ENCODE measurements at regions not wholly inside any gene's neighbourhood (a gene's known extent, or its start where the extent isn't known, plus 50 kb on each side); places are given as distances from the start of the nearest gene placed in this dataset.
A peak's percentile ranks its signal among the peaks of the same experiment; 100 is the strongest.

- H3K4me3 Mint-ChIP-seq = no peak overlapping the region
- TF ChIP-seq CTCF (IDR thresholded peaks at IDR 0.05; ENCODE audit: unreplicated experiment) = no peak
- peaks cover 15% of the 10 kb centered on the region for H3K27me3 Mint-ChIP-seq (ENCODE audit: low read depth)
- H3K4me1 Mint-ChIP-seq = peaks cover 17% of the 10 kb centered on the region
- DNase-seq (ENCODE audit: low spot score in 2 of 2, unreplicated experiment in 2 of 2) = no peak
- H3K36me3 Mint-ChIP-seq = no peaks in the 10 kb centered on the region
- no peaks in the 10 kb centered on the region for H3K9me3 Mint-ChIP-seq
- H3K27ac Mint-ChIP-seq = no peak overlapping the region
These were observed 125.7 kb upstream of the ARID1B start for GRCh38 chr6:156651486-156651885.

GRCh38 chr6:156650896-156651390 lies 126.2 kb upstream of the ARID1B start:
- Mint-ChIP-seq H3K27ac (no peak overlapping the region), H3K4me1 (peaks cover 17% of the 10 kb centered on the region), H3K4me3 (no peak overlapping the region), H3K9me3 (no peaks in the 10 kb centered on the region), H3K36me3 (no peaks in the 10 kb centered on the region), H3K27me3 (ENCODE audit: low read depth) (peaks cover 15% of the 10 kb centered on the region)
- no peak for DNase-seq (ENCODE audit: low spot score in 2 of 2, unreplicated experiment in 2 of 2)
- TF ChIP-seq CTCF (IDR thresholded peaks at IDR 0.05; ENCODE audit: unreplicated experiment) = no peak

GRCh38 chr6:156648616-156649015 lies 128.6 kb upstream of the ARID1B start:
- no peak overlapping the region for H3K27ac Mint-ChIP-seq
- no peaks in the 10 kb centered on the region for H3K36me3 Mint-ChIP-seq
- DNase-seq (ENCODE audit: low spot score in 2 of 2, unreplicated experiment in 2 of 2) = no peak
- no peaks in the 10 kb centered on the region for H3K9me3 Mint-ChIP-seq
- no peak for TF ChIP-seq CTCF (IDR thresholded peaks at IDR 0.05; ENCODE audit: unreplicated experiment)
- no peak overlapping the region for H3K4me3 Mint-ChIP-seq
- peaks cover 17% of the 10 kb centered on the region for H3K4me1 Mint-ChIP-seq
- H3K27me3 Mint-ChIP-seq (ENCODE audit: low read depth) = peaks cover 9% of the 10 kb centered on the region

- no peak for DNase-seq (ENCODE audit: low spot score in 2 of 2, unreplicated experiment in 2 of 2)
- Mint-ChIP-seq H3K36me3 (no peaks in the 10 kb centered on the region), H3K9me3 (no peaks in the 10 kb centered on the region), H3K4me3 (no peak overlapping the region), H3K4me1 (peaks cover 17% of the 10 kb centered on the region), H3K27ac (peak overlapping the region; percentile 48), H3K27me3 (ENCODE audit: low read depth) (peaks cover 4% of the 10 kb centered on the region)
- no peak for TF ChIP-seq CTCF (IDR thresholded peaks at IDR 0.05; ENCODE audit: unreplicated experiment)
These were observed 129.2 kb upstream of the ARID1B start for GRCh38 chr6:156647991-156648390.

- Mint-ChIP-seq H3K9me3 (peaks cover under 1% of the 10 kb centered on the region), H3K36me3 (no peaks in the 10 kb centered on the region)
- TF ChIP-seq CTCF (IDR thresholded peaks at IDR 0.05; ENCODE audit: unreplicated experiment) = no peak
These were observed 129.9 kb upstream of the ARID1B start for GRCh38 chr6:156647140-156647784.

More at GRCh38 chr6:156647140-156647784, 129.9 kb upstream of the ARID1B start:
- Mint-ChIP-seq H3K4me1 (peaks cover 17% of the 10 kb centered on the region), H3K27me3 (ENCODE audit: low read depth) (no peaks in the 10 kb centered on the region), H3K27ac (no peak overlapping the region), H3K4me3 (no peak overlapping the region)
- DNase-seq (ENCODE audit: low spot score in 2 of 2, unreplicated experiment in 2 of 2) = no peak

Data from mesothelial cell of epicardium (in vitro differentiated cells).